ENCODE measurements at regions not wholly inside any gene's neighbourhood (a gene's known extent, or its start where the extent isn't known, plus 50 kb on each side); places are given as distances from the start of the nearest gene placed in this dataset.
"Not testable (repeated sequence)": the region's sequence is repeated elsewhere in the genome, so short reads cannot be mapped to it uniquely, and the experiment has no call there.

DNA sequence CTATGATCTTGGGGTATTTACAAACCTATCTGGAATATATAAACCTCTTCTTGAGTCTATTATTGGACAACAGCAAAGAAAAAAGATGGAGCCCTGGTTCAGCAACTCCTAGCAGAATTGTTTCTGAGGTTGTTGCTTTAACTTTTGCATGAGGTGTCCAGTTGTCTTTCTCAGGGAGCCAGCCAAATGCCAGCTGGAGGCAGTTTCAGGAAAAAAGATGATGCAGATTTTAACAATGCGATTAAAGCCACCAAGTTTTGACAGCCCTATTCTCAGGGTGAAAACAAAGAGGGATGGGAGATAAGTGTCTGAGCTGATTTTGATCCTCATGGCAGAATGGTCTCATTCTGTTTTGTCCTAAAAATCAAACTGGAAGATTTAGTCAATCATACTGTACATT, 181.6 kb upstream of the RASGRP1 start:
- DNase-seq: no peak

GRCh38 chr15:38748710-38749109, 184.1 kb upstream of the RASGRP1 start:
- DNase-seq: no peak

- DNase-seq: peak; percentile 25
Observed at GRCh38 chr15:38750786-38751185, 186.2 kb upstream of the RASGRP1 start.

DNA sequence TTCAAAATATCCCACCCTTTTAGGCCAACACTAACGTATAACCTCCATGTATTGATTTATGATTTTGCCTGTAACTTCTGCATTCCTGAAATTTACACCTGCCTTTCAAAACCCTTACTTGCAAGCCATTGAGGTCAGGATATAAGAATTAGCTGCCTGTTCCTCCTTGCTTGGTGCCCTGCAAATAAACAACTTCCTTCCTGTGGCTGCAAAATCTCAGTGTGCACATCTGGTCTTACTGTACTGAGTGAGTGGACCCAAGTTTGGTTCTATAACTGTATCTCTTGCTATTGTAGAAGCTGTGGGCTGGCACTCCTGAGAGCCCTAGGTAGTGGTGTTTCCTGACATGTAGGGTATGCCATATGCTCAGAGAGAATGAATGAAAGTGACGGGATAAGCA, 191.1 kb upstream of the RASGRP1 start:
- no peak for DNase-seq

- DNase-seq: no peak
Observed at GRCh38 chr15:38756441-38756840, 191.8 kb upstream of the RASGRP1 start.

GRCh38 chr15:38758043-38758442, 193.4 kb upstream of the RASGRP1 start:
- DNase-seq: peak; percentile 85

GRCh38 chr15:38761681-38762080, 197.1 kb upstream of the RASGRP1 start:
- DNase-seq: no peak

DNA sequence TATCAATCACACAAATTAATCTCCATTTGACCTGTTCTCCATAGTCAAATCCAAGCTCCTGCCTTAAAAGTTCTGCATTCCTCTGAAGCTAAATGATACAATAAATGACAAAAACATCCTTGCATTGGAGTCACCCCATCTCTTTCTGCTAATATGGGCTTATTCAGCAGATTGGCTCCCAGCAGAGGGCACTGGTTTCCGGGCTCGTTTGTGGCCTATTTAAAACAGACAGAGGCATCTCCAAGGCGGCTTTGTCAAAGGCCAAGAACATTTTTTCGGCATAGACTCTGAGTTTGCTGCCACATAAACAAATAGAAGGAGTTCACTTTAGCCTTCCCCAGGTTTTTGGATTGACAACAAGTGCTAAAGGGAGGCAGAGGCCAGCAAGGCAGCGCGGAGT, 204.4 kb upstream of the RASGRP1 start:
- no peak for DNase-seq

GRCh38 chr15:38769492-38769891, 204.9 kb upstream of the RASGRP1 start:
- DNase-seq: no peak

GRCh38 chr15:38774076-38774475, 209.5 kb upstream of the RASGRP1 start:
- not testable (repeated sequence) for DNase-seq

DNA sequence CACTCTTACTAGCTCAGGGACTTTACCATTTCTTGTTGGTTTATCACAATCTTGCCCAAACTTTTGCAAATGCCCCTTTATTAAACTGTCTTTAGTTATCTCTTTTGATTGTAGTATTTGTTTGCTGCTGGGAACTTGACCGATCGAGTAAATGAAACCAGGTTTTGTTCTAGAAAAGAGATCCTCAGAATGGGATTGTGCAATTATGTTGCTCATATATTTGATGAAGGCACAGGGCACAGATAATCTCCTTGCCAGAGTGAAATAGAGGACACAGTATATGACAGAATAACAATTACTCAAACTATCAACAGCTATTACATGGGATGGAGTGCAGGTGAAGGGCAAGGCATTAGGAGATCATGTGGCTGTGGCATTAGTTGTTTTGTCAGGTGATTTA, 216.6 kb upstream of the RASGRP1 start:
- DNase-seq: no peak

GRCh38 chr15:38782156-38782555, 217.5 kb upstream of the RASGRP1 start:
- DNase-seq: no peak

DNA sequence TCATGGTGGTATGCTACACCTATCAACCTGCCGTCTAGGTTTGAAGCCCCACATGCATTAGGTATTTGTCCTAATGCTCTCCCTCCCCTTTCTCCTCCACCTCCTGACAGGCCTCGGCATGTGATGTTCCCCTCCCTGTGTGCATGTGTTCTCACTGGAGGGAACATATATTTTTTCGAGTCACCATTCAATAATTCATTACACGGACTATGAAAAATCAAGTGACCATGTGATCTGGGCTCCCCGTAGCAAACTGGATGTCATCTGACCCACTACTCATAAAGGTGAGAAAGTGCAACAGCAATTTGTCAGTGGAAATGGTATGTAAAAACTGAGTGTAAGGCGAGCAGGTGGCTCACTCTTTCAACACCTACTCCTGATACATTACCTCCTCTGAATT, 224.3 kb upstream of the RASGRP1 start:
- DNase-seq: no peak

- DNase-seq: no peak
Observed at GRCh38 chr15:38789566-38789965, 225.0 kb upstream of the RASGRP1 start.

DNA sequence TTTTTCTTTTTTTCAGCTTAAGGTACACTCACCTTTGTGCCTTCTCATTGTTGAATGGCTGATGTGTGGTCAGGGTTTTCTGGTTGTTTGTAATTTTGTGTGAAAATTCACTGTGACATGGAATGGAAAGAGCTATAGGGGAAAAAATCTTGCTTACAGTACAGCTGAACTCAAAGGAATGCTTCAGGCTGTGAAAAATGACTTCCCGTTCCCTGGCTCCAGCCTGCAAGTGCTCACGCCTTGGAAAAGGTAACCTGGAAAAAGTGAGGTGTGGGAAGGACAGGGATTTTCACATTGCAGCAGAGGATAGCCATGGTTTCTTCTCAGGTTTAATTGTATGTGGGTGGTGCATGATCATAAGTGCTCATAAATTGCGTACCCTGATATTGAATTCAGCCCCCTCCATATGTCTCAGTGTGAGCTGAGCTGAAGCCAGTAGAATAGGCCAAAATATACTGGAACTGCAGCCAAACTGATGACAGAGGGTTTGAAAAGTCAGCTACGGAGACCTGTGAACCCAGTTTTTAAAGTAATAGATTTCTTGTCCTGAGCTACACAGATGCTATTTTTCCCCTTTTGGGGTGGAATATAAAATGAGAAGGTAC, 228.7 kb upstream of the RASGRP1 start:
- DNase-seq: no peak

DNA sequence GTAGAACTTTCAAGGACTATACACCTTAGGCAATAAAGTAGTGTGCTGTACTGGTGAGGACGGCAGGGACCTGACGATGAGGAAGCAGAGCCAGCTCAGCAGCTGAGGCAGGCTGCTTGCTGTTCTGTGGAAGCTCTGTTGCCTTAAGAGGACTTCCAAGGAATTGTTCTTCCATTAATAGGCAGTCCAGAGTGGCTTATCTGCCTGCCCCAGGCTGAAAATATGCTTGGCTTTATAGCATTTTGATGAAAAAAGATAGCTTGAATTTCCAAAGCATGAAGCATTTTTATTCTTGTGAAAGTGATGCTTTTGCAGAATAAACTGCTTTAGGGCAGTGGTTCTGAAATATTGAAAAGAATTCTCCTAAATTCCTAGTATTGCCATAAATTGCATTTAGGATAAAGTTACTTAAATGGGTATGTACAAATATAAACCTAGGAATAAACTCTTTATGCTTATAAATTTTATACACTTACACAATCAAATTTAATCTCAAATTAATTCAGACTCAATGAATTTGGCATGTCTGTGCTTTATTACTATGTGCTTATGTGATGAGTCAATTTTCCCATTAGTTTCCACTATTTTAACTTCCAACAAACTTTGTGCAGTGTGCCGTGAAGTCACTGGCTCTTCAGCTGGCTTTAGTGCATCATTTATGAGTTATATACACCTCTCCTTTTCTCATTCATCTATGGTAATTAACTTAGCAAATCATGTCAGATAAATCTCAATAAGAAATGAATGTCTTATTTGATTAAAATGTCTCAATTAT, 231.0 kb upstream of the RASGRP1 start:
- no peak for DNase-seq

GRCh38 chr15:38796589-38796988, 232.0 kb upstream of the RASGRP1 start:
- DNase-seq: no peak

DNA sequence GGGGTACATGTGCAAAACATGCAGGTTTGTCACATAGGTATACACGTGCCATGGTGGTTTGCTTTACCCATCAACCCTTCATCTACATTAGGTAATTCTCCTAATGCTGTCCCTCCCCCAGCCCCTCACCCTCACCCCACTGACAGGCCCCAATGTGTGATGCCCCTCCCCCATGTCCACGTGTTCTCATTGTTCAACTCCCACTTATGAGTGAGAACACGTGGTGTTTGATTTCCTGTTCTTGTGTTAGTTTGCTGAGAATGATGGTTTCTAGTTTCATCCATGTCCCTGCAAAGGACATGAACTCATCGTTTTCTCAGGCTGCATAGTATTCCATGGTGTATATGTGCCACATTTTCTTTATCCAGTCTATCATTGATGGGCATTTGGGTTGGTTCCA, 232.9 kb upstream of the RASGRP1 start:
- not testable (repeated sequence) for DNase-seq

DNA sequence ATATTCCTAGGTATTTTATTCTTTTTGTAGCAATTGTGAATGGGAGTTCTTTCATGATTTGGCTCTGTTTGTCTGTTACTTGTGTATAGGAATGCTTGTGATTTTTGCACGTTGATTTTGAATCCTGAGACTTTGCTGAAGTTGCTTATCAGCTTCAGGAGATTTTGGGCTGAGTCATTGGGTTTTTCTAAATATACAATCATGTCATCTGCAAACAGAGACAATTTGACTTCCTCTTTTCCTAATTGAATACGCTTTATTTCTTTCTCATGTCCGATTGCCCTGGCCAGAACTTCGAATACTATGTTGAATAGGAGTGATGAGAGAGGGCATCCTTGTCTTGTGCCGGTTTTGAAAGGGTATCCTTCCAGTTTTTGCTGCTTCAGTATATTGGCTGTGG, 234.6 kb upstream of the RASGRP1 start:
- not testable (repeated sequence) for DNase-seq

DNA sequence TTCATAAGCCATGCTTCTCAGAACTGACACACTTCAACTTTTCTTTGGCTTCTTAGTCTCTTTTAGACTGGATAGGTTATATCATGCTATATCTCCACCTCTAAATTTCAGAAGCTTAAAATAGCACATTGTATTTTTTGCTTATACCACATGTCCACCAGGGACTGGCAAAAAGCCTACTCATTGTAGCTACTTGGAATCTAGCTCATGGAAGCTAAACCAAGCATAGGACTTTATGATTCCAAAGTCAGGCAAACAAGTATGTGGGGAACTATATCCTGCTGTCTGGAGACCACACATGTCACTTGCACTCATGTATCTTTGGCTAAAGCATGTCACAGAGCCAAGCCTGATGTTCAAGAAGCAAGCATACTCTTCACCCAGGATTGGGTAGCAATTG, 245.0 kb upstream of the RASGRP1 start:
- DNase-seq: no peak

GRCh38 chr15:38810686-38811085, 246.1 kb upstream of the RASGRP1 start:
- DNase-seq: no peak

GRCh38 chr15:38814254-38814653, 249.6 kb upstream of the RASGRP1 start:
- DNase-seq: not testable (repeated sequence)

DNA sequence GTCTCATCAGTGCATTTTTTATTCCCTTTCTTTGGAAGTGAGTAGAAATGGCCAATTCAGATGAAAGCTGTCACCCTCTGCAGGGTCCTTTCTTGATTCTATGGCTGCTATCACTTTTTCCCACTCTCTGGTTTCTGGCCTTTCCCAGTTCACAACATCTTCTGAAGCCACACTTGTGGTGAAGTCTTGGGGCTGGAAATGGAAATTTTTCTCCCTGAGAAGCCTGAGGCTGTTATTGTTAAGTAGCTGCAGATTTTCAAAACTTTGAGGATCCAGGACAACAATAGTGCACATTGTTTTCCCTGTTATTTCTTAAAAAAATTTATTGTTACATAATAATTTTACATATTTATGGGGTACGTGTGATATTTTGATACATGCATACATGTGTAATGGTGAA, 250.3 kb upstream of the RASGRP1 start:
- no peak for DNase-seq

DNA sequence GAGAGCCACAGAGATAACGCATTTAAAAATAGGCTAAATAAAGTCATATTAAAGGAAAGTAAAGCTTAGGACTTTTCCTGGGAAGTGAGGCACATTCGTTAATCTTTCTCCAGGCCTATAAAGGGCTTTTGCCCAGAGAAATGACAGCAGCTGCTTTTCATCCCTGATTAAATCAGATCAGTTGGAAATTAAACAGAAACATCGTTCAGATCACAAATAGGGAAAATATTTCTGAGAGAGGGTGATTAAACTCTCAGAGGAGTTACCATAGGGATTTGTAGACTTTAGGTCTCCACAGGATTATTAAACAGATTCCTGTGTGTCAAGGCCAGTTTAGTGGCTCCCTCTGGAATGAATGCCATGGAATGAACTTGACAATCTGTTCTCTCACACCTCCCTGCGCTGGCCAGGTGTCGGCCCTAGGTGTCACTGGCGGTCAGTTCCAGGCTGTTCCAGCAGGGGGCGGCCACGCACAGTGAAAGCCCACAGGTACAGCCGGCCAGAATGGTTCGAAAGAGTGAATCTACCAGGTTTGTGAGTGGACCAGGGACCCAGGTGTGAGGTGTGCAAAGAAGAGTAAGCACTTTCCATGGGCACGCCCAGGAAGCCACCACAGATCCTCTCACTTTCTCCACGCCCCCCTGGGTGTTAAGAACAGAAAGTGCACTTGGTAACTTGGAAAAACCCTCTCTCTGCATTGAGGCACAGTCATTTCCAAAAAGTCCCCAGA, 253.0 kb upstream of the RASGRP1 start:
- peak; percentile 82 for DNase-seq

Data from NCI-H2171 treated with DMSO at 0.1 percent for 48 hours (cell line).